RKO (cell line): ENCODE measurements at regions not wholly inside any gene's neighbourhood (a gene's known extent, or its start where the extent isn't known, plus 50 kb on each side); places are given as distances from the start of the nearest gene placed in this dataset.
A peak's percentile ranks its signal among the peaks of the same experiment; 100 is the strongest.

Source experiments
- DNase-seq: peaks from one replicate; pipeline ENCODE4 v3.0.0-alpha.2; 2016; ENCODE audit warnings: low spot score

DNA sequence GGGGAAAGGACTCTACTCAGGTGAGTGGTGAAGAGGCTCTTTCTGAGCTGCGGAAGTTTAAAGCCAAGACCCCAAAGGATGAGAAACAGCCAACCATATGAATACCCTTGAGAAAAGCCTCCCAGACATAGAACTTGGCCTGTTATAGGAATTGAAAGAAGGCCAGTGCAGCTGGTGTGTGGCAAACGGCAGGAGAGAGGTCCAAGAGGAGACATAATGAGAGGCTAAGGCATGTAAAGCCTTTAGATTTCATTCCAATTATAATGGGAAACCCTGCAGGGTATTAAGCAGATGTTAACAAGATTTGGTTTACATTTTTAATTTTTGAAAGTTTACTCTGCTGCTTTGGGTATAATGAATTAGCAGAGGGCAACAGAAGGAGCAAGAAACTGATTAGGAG is 552.1 kb upstream of the FBXO33 start:
- no peak for DNase-seq

DNA sequence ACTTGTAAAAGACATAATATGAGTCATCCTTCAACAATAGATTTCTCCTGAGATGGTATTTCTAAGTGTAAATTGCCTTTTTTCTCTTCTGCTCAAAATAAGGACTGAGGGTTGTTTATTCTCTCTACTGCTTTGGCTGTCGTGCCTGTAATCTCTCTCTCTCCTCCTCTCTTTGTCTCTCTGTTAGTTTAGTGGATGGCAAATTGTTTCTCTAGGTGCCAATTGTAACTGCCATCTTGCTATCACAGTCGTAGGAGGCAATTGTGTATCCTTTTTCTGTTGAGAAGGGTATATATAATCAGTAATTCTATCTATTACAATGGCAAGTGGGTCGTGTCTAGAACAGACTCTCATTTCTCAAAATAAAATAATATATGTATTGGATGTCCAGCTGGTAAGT is 545.0 kb upstream of the FBXO33 start:
- no peak for DNase-seq

DNA sequence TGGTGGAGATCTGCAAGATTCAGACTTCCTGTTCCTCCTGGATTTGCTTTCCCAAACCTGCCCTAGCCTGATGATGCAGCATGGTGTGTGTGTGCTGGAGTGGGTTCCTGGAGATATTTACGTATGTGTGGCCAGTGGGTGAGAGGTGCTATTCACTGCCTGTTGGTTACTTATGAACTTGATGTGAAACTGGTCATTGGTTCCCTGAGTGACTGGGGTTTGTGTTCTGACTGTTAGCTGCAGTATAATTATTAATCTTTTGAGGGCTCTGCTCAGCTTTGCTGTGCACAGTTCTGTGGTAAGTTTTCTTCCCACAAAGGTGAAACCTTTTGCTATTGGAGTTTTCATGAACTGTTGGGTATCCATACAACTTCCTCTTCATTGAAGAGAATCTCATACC is 541.8 kb upstream of the FBXO33 start:
- DNase-seq = no peak

DNA sequence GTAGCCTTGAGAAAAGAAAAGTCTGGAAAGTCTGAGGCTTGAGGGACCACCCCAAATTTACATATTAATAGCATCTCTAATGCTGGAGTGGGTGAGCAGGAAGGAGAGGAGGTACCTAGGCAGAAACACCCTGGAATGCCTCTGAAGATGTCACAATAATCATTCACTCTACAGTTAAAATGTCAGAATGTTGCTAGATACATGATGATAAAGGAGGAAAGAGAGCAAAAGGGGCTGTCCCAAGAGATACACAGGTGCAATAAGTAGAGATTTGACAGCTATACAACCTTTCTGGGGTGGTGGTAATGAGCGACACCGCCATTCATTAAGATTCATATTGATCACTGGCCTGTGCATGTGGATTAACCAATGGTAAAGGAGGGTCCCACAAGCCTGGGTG is 540.5 kb upstream of the FBXO33 start:
- DNase-seq = no peak

DNA sequence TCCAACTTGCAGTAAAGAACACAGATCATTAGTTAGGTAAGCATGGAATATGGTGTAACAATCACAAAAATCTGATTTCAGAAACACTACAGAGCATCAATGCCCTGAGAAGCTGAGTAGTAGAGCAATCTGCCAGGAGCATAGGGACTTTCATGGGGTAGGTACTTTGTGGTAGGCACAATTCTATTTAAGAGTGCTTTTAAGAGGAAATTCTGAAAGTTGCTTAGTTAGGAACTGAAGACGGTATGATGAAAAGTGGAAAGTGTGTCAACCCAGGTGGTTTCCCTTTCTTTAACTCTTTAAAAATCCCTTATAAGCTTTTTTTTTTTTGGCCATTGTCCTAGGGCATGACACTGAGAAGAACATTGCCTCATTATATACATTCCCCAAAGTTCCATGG is 535.7 kb upstream of the FBXO33 start:
- no peak for DNase-seq

DNA sequence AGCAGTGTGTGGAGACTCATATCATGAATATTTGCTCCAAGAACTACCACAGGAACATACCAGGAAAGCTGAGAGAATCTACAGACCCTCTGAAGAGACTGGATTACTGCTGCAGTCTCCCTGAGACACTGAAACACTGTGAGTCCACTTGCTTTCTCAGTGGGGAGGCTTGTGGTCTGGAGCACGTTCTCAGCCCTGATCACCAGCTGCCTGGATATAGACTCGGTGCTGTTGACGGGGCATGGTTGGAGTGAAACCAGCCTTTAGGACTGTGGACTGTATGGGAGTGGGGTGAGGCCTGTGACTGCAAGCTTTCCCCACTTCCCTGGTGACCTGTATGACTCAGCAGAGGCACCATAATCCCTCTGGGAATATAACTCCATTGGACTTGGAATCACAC is 525.8 kb upstream of the FBXO33 start:
- no peak for DNase-seq

DNA sequence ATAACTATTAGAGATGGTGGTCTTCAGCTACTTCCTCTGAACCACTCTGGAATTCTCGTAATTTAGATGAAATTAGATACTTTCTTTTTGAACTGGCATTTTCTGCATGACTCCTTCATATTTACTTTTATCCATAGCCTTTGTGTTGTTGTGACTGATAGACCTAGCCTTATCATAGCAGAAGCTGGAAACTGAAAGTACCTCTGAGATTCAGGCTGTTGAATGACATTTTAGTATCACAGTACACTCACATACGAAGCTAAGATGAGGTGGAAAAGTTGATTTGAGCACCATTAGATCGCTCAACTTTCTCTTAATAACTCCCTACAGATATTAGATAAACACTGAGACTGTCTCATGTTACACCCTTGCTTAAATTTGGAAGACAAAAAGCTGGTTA is 525.1 kb upstream of the FBXO33 start:
- no peak for DNase-seq

DNA sequence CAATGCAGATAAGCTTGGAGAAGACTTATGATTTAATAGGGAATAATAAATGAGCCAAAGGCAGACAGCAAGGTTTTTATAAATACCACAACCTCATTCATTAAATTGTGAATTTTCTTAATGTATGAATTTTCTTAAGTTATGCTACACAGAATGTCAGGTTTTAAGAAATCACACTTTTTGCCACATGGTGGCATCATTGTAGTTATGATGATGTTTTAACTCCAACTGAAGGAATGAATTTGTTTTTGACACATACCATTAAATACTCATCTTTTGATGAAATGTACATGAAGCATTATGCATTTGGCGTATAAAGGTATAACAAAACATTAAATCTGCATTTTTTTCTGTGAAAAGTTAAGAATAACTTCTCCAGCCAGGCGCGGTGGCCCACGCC is 524.1 kb upstream of the FBXO33 start:
- peak; percentile 20 for DNase-seq

DNA sequence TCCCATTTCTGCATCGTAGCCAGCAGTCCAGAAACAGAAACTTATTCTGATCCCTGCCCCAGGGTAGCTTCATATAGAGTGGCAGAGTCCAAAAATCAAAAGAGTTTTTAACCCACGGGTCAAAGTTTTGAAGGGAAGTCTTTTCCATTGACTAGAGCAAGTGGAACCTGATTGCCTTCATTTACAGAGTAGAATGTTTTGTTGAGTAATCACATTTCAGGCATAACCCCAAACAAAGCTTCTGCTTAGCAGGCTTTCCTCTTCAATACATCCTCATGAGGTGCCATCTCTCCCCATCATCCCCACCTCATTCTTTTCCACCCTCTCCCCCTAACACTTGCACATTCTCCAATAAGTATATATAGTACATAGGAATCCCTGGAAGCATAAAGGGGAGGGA is 516.0 kb upstream of the FBXO33 start:
- no peak for DNase-seq

DNA sequence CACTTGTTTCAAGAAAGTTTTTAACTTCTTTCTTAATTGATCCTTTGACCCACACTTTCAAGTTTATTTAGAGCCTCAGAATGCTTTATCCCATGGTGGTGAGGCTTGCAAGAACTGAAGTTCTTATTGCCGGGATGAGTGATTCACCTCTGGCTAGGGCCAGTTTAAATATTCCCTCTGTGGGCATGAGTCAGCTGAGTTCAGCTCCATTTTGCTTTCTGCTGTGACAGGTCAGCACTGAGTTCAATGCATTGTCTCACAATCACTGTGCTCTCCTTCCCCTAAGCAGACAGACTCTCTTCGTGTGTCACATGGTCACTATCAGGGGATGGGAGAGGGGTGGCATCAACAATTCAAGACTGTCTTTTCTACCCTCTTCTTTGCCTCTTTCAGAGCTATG is 514.6 kb upstream of the FBXO33 start:
- DNase-seq = peak; percentile 75

DNA sequence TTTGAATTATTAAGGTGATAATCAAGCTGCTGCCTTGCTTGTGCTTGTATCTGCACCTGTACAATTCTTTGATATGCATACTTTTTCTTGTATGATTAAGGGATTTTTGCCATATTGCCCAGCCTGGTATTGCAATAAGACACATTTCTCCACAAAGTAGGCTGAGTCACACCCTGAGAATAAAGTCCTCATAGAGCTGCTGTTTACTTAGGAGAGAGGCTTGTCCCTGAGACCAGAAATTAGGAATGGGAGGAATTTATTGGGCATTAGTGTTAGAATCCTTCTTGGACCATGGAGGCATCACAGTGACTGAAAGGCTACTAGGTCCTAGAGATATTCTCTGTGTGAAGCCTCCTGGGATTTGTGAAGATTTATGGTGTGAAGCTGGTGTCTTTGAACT is 506.8 kb upstream of the FBXO33 start:
- no peak for DNase-seq

DNA sequence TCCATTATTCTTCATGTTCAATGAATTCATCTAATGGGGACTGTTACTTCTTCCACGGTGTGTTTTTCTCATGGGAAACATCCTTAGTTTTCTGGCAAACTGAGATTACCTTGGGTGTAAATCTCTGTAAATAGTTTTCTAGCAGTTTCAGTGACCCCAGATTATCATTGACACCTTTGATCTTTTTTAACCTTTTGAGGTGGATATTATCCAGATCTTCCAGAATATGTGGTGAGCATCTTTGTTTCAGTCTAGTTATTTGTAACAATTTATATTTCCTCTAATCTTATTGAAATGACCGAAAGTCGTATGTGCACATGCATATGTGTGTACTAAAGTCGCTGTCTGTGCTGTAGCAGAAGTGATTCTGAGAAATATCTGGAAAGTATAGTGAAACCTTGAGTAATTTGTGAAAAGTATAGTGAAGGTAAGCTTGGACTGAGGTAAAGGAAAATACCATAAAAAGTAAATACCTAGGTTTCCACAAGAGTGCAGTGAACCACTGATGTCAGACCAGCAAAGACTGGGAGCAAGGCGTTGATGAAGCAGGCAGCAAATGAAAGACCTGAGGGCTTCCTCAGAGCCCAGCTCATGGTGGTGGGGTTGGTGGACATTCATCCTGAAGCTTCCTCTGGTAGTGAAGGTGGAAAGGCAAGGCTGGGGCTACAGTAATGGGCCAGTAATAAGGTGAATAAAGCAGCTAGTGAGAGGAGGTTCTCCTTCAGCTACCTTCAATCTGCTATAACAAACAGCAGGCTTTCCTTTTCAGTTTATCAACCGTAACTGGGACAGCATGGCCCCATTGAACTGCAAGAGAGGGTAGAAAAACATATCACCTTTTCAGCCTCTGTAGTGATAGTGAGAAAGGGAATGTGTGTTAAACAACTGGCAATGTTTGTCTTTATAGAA is 480.2 kb upstream of the FBXO33 start:
- DNase-seq = no peak

DNA sequence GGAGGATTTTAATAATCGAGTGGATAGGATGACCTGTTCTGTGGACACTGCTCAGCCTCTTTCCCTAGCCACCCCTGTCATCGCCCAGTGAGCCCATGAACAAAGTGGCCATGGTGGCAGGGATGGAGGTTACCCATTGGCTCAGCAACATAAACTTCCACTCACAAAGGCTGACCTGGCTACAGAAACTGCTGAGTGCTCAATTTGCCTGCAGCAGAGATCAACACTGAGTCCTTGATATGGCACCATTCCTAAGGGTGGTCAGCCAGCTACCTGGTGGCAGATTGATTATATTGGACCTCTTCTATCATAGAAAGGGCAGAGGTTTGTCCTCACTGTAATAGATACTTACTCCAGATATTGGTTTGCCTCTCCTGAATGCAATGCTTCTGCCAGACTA is 465.4 kb upstream of the FBXO33 start:
- no peak for DNase-seq

DNA sequence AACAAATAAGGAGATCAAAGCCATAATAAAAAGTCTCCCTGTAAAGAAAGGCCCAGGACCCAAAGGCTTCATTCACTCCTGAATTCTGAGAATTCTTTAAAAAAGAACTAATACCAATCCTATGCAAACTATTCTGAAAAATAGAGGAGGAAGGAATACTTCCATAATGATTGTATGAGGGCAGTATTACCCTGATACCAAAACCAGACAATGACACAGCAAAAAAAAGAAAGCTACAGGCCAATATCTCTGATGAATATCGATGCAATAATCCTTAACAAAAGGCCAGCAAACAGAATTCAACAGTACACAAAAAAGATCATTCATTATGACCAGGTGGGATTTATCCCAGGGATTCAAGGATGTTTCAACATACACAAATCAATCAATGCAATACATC is 457.8 kb upstream of the FBXO33 start:
- DNase-seq = no peak

DNA sequence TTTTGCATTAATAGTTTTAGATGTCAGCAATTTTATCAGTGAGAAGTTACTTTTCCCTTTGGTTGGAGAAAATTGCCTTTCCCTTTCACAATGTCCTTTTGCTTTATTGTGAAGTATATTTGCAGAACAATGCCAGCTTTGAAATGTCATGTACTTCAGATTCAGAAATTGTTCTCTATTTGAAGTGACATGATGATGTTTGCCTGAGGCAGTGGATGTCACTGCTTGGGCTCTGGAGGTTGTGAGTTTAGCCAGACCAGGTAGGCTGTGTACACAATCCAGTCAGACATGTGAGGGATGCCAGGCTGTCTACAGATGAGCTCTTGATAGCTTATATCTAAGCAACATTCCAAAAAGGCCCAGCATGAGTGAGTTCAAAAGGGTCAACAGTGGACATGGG is 451.9 kb upstream of the FBXO33 start:
- no peak for DNase-seq

DNA sequence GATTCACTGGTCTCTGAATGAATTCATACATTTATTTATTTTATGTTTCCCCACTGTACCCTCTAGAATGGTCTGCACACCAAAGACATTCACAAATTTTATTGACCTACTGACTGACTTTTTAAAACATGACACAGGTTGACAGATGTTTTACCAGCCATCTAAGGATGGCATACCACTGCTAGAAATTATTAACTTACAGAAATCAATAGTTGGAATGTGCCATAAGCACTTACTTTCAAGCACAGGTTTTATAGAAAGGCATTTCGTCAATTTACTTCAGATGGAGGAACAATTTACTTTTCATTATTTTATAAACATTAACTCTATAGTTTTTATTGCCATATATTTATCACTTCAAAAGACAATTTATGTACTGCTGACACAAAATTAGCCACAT is 448.7 kb upstream of the FBXO33 start:
- DNase-seq = no peak

DNA sequence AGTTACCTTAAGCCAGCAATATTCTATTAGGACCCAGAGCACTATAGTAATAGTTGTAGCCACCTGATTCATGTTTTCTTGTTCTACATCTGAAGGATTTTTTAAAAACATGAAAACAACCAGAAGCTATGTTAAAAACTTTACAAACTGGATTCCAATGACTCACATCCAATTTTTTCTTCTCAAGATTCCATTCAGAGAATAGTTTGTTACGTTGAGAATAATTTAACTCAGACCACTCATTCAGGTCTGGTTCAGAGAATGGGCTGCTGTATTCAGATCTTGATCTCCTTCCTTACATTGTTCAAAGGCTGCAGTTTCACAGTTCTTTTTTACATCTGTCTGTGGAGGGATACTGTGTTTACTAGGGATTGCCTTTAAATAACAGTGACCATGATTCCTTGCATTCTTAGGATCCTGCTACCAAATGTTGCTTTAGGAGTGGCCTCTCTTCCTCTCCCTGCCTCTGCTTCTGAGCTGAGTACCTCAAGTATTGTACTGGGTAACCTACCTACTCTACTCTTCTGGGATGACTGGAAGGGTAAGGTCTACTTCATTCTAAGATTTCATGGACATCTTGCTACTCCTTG is 448.0 kb upstream of the FBXO33 start:
- no peak for DNase-seq

DNA sequence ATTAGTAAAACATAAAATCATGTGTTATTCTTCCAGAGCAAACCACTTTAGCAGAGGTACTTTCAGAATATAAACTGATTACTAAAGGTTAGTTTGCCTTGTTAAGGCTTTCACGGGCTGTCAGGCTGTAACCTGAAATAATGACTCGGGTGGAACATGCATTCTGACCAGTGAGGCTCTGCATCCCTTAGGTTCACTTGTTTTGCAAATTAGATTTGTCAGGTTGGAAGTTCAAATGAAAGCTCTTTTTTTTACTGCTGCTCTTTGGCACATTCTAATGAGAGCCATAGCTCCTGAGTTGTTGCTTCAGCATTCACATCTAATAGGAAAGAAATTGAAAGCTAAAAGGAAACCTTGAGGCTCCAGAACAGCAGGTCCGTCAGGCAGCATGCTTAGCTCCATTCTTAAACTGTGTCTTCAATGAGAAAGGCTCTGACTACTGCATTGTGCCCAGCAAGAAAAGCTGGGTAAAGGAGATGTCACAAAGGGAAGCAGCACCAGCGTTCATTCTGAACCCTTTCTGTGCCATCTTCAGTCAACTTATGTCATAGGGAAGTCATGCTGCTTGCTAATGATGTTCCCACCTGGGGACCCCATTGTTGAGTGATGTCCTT is 445.5 kb upstream of the FBXO33 start:
- DNase-seq = no peak

DNA sequence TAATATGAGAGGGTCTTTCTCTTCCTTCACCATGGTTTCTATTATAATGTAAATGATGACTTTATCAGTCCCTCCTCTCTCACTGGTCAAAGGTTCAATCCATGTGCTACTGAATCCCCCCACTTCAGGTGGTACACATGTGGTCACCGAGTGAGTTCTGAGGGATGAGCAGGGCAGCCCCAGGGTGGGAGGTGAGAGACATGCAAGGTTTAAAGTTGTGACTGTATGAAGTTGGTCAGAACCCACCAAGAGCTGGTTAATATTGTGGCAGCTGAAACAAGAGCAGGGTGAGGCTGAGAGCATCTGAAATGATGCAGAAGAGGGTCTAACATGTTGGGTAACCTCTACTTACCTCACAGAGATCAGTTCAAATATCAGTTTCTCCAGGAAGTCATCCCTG is 444.7 kb upstream of the FBXO33 start:
- DNase-seq = no peak

DNA sequence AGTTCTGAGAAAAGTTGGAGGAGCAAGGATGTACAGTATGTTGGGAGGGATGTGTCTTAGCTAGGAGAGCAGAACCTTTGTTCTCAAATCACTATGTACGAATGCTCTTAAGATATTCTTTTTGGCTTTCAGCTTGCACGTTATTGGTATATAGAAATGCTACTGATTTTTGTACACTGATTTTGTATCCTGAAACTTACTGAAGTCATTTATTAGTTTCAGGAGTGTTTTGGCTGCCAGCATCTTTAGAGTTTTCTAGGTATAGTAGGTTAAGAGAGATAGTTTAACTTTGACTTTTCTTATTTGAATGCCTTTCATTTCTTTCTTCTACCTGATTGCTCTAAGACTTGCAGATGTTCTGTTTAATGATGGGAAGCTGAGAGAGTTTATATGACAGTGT is 442.8 kb upstream of the FBXO33 start:
- no peak for DNase-seq

DNA sequence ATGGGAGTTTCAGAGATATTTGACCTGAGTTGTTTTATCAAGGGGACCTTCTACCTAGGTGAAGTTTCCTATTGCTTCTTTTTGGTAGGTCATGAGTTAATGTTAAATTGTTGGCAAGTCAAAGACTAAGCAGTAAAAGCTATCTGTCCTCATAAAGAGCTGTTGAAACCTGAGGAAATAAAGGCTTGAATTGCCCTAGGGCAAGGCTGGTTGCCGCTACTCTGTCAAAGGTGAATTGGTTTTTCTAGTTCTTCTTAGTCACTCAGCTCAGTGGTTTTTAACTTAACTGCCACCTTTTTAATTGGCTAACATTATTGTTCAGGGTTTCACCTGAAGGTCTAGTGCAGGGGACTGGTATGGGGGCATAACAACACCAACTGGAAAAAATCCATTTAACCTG is 441.6 kb upstream of the FBXO33 start:
- DNase-seq = no peak

DNA sequence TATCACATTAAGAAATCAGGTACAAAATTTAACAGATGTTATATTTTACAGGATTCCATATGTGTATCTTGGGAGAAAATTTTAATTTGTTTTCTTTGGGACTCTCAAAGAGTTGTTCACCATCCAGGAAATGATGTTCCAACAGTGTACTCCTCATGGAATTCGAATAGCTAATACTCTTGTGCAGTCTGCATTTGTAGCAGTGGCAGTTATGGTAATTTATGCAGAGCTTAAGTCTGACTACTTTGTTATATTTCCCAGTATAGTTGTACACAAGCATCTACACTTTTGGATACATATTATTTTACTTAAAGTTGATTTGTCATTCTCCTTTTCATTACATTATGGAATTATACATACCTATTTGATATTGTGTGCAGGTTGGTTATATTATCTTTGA is 436.7 kb upstream of the FBXO33 start:
- DNase-seq = no peak

DNA sequence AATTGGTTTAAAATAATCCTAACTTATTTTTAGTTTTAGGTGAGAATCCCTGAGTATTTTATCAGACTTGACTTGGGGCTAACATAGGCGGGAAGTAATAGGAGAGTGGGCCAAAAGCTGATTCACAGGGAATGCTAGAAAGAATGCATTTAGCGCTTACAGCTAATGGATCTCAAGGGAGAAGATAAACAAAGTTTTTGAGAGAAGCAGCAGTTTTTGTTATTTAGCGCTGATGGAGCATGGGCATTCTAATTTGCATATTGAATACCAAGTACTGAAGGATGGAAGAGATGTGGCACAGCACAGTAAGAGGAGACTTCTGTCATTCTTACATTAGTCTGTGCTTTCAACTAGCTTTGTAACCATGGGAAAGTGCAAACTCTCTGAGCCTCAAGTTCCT is 436.0 kb upstream of the FBXO33 start:
- no peak for DNase-seq

DNA sequence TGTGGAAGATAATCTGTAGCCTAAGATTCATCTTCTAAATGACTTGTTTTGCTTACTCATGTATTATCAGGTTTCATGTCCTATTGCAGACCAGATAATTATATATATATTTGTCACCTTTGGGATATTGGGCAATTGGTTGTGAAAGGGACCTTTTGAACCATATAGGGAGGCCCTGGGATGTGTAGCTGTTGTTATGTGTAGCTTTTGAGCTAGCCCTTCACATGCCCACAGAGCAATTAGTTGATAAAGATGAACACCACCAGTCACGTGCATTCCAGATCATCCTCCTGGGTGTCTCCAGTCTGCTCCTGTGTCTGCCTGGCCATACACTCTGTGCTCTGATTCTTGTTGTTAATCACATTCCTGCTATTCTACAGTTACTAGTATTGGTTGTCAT is 431.2 kb upstream of the FBXO33 start:
- DNase-seq = no peak
